HAP-1 (cell line): ENCODE measurements at regions not wholly inside any gene's neighbourhood (a gene's known extent, or its start where the extent isn't known, plus 50 kb on each side); places are given as distances from the start of the nearest gene placed in this dataset.

Source experiments
- DNase-seq, 2 experiments: peaks; one replicate each; pipeline ENCODE4 v3.0.0-alpha.2; 2016 to 2020; ENCODE audit warnings: low spot score in 2 of 2
- H3K27me3 ChIP-seq: fragments of 250-450 bp; sonication (Bioruptor Pico); 2 replicates; pipeline ENCODE4 v1.5.1; 2020; ENCODE audit warnings: low read depth, mild to moderate bottlenecking, moderate library complexity
- H3K36me3 ChIP-seq: fragments of 250-450 bp; sonication (Bioruptor Pico); replicated peaks from 2 replicates; pipeline ENCODE4 v1.5.1; 2020; ENCODE audit warnings: mild to moderate bottlenecking
- H3K4me1 ChIP-seq: fragments of 250-450 bp; sonication (Bioruptor Pico); 2 replicates; pipeline ENCODE4 v1.5.1; 2020; ENCODE audit warnings: mild to moderate bottlenecking
- H3K4me3 ChIP-seq: fragments of 250-450 bp; sonication (Bioruptor Pico); 2 replicates; pipeline ENCODE4 v1.5.1; 2020; ENCODE audit warnings: mild to moderate bottlenecking, moderate library complexity
- H3K9me3 ChIP-seq: fragments of 250-450 bp; sonication (Bioruptor Pico); 2 replicates; pipeline ENCODE4 v1.5.1; 2020; ENCODE audit warnings: mild to moderate bottlenecking, moderate library complexity
- in situ Hi-C: fragments of 300-500 bp; cut with MboI; formaldehyde crosslinking; loops from 3 replicates; pipeline ENCODE4 v1.14.3; 2020; ENCODE audit warnings: low sequenced_read_pairs, inconsistent platforms, mixed read lengths

DNA sequence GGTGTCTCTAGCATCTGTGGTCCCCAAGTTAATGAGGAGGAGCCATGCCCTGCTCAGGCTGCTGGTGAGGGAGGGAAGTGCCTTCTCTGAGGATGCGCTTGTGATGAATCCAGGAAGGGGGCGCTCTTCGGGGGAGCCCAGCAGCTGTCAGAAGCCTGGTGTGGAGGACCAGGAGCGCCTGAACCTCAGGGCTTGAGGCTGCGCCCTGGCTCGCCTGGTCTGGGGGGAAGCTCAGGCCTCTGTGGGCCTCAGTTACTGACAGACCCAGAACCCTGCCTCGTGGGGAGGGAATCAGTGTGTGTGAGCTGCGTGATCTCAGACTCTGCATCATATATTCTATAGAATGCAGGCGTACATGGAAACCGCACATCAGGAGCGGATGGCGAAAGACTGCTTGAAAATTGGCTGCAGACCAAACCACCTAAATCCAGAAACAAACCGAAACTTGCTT is 126.1 kb downstream of the SEC14L1 start:
- Histone ChIP-seq H3K27me3 (no peaks in the 10 kb centered on the region), H3K9me3 (no peaks in the 10 kb centered on the region), H3K36me3 (no peaks in the 10 kb centered on the region), H3K4me1 (no peaks in the 10 kb centered on the region), H3K4me3 (no peak overlapping the region)
- peak in 1 of 2 experiments; percentile 55 for DNase-seq
- in situ Hi-C loops: no loop called here

DNA sequence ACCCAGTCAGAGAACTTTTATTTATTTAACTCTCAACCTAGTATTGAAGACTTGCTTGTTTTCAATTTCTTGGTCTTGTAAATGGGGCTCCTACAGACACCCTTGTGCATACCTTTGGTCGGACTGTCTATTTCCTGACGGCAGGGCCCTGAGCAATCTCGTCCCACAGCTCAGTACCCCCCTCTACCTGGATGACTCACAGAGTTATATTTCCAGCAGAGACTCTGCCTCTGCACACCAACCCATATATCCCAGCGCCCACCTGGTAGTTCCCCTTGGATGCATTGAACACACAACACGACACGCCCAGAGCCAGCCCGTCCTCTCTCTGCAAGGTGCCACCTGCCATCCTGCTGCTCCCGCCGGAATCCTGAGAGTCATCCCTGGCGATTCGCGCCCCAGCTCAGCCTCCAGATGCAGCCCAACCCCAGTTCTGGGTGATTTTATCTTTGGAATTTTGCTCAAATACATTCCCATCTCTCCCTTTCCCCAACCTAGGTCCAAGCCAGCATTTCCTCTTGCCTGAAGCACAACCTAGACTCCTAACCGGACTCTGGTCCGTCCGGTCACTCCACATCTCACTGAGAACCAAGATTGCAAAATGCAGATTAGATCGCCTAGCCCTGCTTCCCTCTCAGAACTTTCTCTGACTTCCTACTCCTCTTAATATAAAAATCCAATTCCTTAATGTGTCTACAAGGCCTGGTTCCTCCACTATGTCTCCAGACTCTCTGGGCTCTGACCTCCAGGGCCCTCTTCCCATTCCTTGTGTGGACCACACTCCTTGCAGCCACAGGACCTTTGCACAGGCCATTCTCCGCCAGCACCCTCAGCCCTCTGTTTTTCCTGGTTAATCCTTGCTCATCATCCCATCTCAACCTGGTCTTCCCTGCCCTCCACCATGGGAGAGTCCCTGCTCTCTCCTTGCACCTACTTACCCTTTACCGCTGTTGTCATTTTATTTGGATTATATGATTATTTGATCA is 129.2 kb downstream of the SEC14L1 start:
- Histone ChIP-seq H3K4me1 (no peaks in the 10 kb centered on the region), H3K27me3 (no peaks in the 10 kb centered on the region), H3K9me3 (no peaks in the 10 kb centered on the region), H3K36me3 (no peaks in the 10 kb centered on the region), H3K4me3 (no peak overlapping the region)
- in situ Hi-C loops: no loop called here
- DNase-seq: no peak

DNA sequence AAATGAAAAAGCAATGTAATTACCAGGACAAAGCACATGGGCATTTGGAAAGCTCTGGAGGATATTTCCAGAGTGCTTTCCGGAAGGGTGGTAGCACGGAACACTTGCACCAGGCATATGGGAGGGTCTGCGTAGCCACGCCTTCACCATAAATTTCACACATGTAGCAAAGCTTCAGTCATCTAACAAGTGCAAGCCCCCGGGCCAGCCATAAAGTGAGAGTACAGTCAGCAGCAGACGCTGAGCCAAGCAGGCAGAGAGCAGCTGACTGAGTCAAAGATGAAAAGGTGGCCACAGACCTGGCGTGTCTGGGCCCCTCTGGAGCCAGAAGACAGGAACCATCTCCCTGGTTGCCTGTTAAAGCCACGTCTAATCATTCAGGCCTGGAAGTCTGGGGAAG is 130.6 kb downstream of the SEC14L1 start:
- H3K36me3 ChIP-seq: no peaks in the 10 kb centered on the region
- no peak for DNase-seq
- H3K4me3 ChIP-seq: no peak overlapping the region
- no peaks in the 10 kb centered on the region for H3K9me3 ChIP-seq
- H3K4me1 ChIP-seq: peaks cover 9% of the 10 kb centered on the region
- in situ Hi-C loops: no loop called here
- no peaks in the 10 kb centered on the region for H3K27me3 ChIP-seq

DNA sequence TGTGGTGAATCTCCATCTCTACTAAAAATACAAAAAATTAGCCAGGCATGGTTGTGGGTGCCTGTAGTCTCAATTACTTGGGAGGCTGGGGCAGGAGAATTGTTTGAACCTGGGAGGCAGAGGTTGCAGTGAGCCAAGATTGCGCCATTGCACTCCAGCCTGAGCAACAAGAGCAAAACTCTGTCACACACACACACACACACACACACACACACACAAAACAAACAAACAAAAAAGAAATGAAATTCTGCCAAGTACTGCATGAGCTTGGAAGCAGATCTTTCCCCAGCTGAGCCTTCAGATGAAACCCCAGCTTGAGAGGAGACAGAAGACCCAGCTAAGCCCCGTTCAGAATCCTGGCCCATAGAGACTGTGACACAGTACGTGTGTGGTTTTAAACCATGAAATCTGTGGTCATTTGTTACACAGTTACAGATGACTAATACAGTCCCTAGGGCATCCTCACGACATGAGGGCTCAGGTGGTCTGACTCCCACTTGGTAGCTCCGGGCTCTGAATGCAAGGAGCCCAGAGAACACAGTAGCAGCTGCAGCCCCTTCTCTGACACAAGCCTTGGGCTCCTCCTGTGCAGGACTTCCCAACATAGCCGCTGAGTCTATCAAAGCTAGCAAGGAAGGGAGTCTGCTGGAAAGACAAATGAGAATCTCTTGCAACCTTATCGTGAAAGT is 132.8 kb downstream of the SEC14L1 start:
- Histone ChIP-seq H3K4me1 (peaks cover 9% of the 10 kb centered on the region), H3K36me3 (no peaks in the 10 kb centered on the region), H3K27me3 (no peaks in the 10 kb centered on the region), H3K4me3 (no peak overlapping the region), H3K9me3 (no peaks in the 10 kb centered on the region)
- in situ Hi-C loops: no loop called here
- DNase-seq: no peak

DNA sequence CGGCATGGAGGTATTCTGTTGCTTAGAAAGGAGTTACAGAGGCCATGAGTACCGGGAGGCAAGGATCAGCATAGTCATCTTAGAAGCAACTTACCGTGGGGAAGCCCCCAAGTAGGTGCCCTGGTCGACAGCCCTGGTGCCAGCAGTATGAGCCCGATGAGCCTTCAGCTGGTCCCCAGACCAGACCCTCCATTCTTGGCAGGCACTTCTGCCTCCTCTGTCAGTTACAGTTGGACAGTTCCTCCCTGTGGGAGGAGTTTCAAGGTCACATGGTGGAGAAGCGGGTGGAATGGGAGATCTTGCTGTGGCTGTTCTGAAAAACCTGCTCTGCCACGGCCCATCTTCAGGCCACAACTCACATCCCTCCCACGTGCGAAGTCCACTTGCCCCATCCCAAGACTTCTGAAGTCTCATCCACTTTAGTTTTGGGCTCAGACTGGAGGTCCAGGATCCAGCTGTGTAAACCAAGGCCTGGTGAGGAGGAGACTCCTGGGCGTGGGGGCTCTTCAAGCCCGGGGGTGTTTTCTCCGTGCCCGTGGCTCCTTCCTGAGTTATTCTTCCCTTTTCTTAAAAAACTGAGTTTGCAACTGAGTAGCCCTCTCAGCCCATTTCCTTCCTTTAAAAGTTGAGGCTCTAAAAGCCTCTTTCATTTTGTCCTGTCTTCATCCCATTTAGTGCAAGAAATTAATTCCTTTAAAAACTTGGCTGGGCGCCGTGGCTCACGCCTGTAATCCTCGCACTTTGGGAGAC is 133.5 kb downstream of the SEC14L1 start:
- Histone ChIP-seq H3K4me1 (peaks cover 9% of the 10 kb centered on the region), H3K27me3 (no peaks in the 10 kb centered on the region), H3K9me3 (no peaks in the 10 kb centered on the region), H3K36me3 (no peaks in the 10 kb centered on the region), H3K4me3 (no peak overlapping the region)
- in situ Hi-C loops: no loop called here
- no peak for DNase-seq

DNA sequence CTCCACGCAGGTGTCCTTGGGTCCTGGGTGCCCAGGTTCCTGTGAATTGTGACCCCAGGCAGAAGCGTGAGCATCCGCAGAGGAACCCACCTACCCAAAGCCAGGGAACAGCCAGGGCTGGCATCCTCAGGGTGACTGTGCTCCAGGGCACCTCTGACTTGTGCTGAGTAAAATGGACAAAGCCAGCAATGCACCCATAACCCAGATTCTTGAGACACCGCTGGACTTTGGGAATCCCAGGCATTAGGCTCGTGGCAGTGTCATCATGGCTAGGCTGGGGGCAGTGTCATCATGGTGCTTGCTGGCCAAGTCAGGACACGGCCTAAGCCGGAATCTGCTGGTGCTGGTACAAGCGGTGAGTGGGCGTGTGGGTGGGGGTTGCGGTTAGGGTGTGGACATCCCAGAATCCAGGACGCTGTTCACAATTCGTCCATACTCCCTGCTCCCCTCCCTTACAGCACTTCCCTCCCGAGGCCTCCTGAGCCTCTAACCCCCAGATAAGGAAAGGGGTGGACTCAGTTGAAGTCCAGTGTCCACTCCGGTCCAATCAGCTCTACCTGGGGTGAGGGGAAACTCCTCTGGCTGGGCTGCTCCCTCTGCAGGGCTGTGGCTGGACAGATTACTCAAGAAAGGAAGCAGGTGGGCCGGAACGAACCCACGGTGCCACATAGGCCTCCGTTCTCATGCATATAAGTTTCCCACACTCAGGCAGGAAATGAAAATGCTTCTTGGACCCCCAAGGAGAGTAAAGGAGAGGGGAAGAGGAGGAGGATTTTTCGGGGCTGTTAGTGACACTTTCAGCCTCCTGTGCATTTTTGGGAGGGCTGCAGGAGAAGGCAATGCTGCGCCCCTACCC is 138.9 kb downstream of the SEC14L1 start:
- Histone ChIP-seq H3K4me3 (no peak overlapping the region), H3K27me3 (no peaks in the 10 kb centered on the region), H3K4me1 (peaks cover 19% of the 10 kb centered on the region), H3K36me3 (peaks cover 4% of the 10 kb centered on the region), H3K9me3 (no peaks in the 10 kb centered on the region)
- in situ Hi-C loops: no loop called here
- DNase-seq: no peak

DNA sequence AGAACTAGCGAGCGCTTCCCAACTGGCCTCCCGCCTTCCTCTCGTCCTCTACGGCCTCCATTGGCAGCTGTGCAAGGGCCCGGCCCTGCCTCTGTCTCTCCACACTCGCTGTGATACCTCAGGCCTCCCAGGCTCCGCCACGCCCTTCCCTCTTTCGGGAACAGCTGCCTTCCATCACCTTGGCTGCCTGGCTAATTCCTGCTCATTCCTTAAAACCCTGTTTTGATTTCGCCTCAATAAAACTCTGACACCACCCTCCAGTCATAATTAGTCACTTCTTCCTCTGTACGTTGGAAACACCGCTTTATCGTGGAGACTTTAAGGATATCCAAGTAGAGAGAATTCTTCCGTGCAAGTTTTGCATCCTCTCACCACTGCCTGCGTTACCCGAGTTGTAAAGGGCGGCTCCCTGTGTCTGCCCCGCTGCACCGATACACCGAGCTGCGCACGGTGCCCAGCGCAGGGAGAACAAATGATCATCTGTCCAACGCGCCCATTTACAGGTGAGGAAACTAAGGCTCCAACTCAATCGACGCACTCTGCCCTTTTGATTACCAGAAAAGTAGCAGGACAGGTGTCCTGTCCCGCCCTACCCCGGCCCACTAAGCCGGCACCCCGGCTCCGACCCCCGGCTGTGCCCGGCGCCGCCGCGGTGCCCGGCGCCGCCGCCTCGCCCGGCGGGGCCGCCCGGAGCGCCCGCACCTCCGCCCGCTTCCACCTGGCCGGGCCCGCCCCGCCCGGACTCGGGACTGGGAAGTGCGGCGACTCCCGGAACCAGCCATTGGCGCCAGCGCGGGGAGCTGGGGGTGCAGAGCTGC is 139.7 kb downstream of the SEC14L1 start:
- Histone ChIP-seq H3K36me3 (peaks cover 4% of the 10 kb centered on the region), H3K9me3 (no peaks in the 10 kb centered on the region), H3K27me3 (no peaks in the 10 kb centered on the region), H3K4me1 (peaks cover 17% of the 10 kb centered on the region), H3K4me3 (peak overlapping the region; percentile 12; the same call in 1 of the 2 replicates)
- DNase-seq: no peak
- in situ Hi-C loops: no loop called here

DNA sequence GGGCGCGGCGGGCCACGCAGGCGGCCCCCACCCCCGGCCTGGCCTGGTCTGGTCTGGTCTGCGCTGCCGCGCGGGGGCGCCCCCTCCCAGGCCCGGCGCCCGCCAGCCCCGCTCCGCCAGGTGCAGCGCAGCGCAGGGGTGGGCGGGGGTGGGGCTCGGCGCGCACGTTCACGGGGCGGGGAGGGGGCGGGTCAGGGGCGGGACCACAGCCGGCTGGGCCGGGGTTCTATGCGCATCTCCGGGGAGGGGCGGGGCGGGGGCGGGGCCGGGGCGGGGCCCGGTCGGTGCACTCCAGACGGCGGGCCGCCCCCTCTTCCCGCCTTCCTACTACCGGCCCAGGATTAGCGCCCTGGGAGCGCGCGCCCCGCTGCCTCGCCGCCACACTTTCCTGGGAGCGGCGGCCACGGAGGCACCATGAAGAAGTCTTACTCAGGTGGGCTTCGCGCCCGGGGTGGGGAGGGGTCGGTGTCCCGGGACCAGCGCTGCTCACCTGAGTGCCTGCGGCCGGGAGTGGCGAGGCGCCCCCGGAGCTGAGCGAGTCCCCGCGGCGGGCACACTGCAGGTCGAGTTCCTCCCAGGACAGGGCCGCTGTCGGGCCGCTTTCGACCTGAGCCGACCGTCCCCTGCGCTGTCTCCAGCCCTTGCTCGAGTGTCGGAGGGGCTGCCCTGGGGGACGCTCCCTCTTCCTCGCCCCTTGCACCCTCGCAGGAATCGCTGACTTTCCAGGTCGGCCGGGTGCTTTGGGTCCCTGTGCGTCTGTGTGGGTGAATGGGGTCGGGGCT is 140.5 kb downstream of the SEC14L1 start:
- peak; percentile 58 to 82 for DNase-seq

DNA sequence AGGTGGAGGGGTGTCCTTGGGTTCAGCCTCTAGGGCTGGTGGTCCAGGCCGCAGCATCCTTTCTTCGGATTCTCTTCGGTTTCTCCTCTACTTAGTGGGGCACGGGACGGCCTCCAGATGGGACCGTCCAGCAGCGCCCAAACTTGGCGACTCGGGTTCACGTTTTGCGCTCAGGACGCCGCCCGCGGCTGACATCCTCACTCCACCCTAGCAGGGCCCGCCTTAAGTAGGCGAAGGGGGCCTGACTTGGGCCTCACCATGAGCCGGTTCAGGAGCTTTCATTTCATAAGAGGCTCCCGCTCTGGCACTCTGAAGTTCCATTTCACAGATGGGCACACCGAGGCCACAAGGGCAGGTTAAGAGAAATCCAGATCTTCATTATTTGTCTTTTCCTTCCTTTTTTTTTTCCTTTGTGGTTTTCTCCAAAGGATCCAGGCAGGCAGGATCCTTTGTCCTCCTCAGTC is 141.2 kb downstream of the SEC14L1 start:
- Histone ChIP-seq H3K36me3 (peaks cover 4% of the 10 kb centered on the region), H3K27me3 (no peaks in the 10 kb centered on the region), H3K9me3 (no peaks in the 10 kb centered on the region), H3K4me1 (peaks cover 10% of the 10 kb centered on the region), H3K4me3 (peak overlapping the region; percentile 93)
- DNase-seq: peak in 1 of 2 experiments; percentile 44
- in situ Hi-C loops: no loop called here

More for the DNA sequence above, 140.5 kb downstream of the SEC14L1 start:
- Histone ChIP-seq H3K4me1 (peaks cover 10% of the 10 kb centered on the region), H3K27me3 (no peaks in the 10 kb centered on the region), H3K36me3 (peaks cover 4% of the 10 kb centered on the region), H3K9me3 (no peaks in the 10 kb centered on the region), H3K4me3 (peak overlapping the region; percentile 93)
- in situ Hi-C loops: no loop called here

DNA sequence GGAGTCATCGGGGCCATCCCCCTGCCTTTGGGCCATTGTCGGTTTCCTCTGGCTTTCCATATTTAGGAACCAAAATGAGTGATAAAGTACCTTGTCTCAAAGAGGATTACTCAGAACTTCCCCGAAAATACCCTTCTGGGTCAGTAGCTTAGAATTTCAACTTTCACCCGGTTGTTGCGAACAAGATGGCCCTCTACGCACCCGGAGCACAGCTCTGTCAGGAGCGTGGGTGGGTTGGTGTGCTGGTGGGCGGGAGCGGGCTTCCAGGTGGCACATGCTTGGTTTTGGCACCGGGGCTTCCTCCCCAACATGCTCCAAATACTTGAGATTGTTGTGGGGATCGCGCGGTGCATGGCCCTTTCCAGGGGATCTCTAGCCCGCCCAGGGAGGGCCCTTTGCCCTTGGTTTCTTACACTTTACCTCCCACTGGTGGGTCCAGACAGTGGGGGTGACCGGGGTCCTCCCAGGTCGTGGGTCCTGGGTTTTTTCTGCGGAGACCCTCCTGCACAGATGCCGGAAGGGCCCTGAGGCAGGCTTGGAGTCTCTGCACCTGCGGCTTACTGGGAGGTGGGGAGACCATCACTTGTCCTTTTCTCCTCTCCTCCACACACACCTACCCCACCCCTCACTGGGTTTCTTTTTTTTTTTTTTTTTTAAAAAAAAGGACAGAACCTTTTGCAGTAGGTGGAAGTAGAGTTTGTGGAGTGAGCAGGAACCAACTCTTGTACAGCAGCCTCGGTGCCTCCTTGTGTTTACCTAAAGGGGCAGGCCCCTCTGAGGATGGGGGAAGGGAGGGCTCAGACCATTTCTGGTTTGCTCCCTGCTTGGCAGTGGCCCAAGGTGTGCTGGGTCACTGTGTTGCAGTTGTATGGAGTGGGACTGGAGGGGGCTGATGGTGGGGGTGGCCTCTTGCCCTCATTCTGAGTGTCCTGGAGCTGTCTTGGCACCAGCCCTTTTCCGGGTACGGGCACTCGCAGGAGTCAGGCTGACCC is 142.1 kb downstream of the SEC14L1 start:
- no peaks in the 10 kb centered on the region for H3K27me3 ChIP-seq
- peak overlapping the region; percentile 93 for H3K4me3 ChIP-seq
- peaks cover 4% of the 10 kb centered on the region for H3K36me3 ChIP-seq
- in situ Hi-C loops: no loop called here
- no peaks in the 10 kb centered on the region for H3K9me3 ChIP-seq
- peak in 1 of 2 experiments; percentile 57 for DNase-seq
- peaks cover 10% of the 10 kb centered on the region for H3K4me1 ChIP-seq
